Suprapubic skin (tissue), 4 donors: ENCODE measurements at regions not wholly inside any gene's neighbourhood (a gene's known extent, or its start where the extent isn't known, plus 50 kb on each side); places are given as distances from the start of the nearest gene placed in this dataset.

Experiments
- DNase-seq, 2 donors: peaks; one replicate each; pipeline ENCODE4 v3.0.0-alpha.2; 2019; ENCODE audit warnings: low spot score in 2 of 2
- H3K27ac ChIP-seq: fragments of 200-600 bp; sonication (generic); one replicate; pipeline ENCODE4 v1.5.1; 2019
- H3K27me3 ChIP-seq: fragments of 200-600 bp; sonication (generic); one replicate; pipeline ENCODE4 v1.5.1; 2019
- H3K36me3 ChIP-seq: fragments of 200-600 bp; sonication (generic); one replicate; pipeline ENCODE4 v1.5.1; 2019
- H3K4me1 ChIP-seq: fragments of 200-600 bp; sonication (generic); one replicate; pipeline ENCODE4 v1.5.1; 2019
- H3K4me3 ChIP-seq: fragments of 200-600 bp; sonication (generic); one replicate; pipeline ENCODE4 v1.5.1; 2019; ENCODE audit warnings: mild to moderate bottlenecking
- H3K9me3 ChIP-seq: fragments of 200-600 bp; sonication (generic); one replicate; pipeline ENCODE4 v1.5.1; 2019
- CTCF ChIP-seq, 2 donors: fragments of 200-600 bp in 1 of 2; fragments of 450-650 bp in 1 of 2; sonication (generic) in 1 of 2; IDR thresholded peaks; one replicate each; pipeline ENCODE4 v1.5.1; 2016 to 2019; ENCODE audit warnings: antibody characterized with exemption in 2 of 2, mild to moderate bottlenecking in 1 of 2, moderate library complexity in 1 of 2
- EP300 ChIP-seq: sonication (generic); formaldehyde crosslinking; IDR thresholded peaks from one replicate; pipeline ENCODE4 v1.6.1; 2017; ENCODE audit warnings: antibody characterized with exemption
- POLR2A ChIP-seq, 2 donors: fragments of 450-650 bp; IDR thresholded peaks; one replicate each; pipeline ENCODE4 v1.6.1; 2017; ENCODE audit warnings: antibody characterized with exemption in 2 of 2, mild to moderate bottlenecking in 2 of 2, moderate library complexity in 2 of 2
- POLR2AphosphoS5 ChIP-seq, 3 donors: sonication (generic); formaldehyde crosslinking; IDR thresholded peaks; one replicate each; pipeline ENCODE4 v1.6.1; 2017; ENCODE audit warnings: antibody characterized with exemption in 3 of 3
- WGBS: methylation state at CpG from one replicate; pipeline ENCODE4 v1.1.5; 2018; 5-methylcytosine and 5-hydroxymethylcytosine counted together

GRCh38 chr16:26909623-26910022 is 157.1 kb upstream of the C16orf82 start:
- Histone ChIP-seq H3K9me3 (no peaks in the 10 kb centered on the region), H3K4me3 (no peak overlapping the region), H3K27me3 (no peaks in the 10 kb centered on the region), H3K27ac (no peak overlapping the region), H3K36me3 (no peaks in the 10 kb centered on the region), H3K4me1 (no peaks in the 10 kb centered on the region)
- 58% methylated on average over 4 of the region's 4 CpGs for WGBS
- no peak for DNase-seq
- TF ChIP-seq CTCF (IDR thresholded peaks at IDR 0.05) (no peak), EP300 (no peak), POLR2A (IDR thresholded peaks at IDR 0.05) (no peak), POLR2AphosphoS5 (IDR thresholded peaks at IDR 0.05) (no peak)

- Histone ChIP-seq H3K27ac (no peak overlapping the region), H3K9me3 (no peaks in the 10 kb centered on the region), H3K4me1 (no peaks in the 10 kb centered on the region), H3K4me3 (no peak overlapping the region), H3K27me3 (no peaks in the 10 kb centered on the region), H3K36me3 (no peaks in the 10 kb centered on the region)
- no peak for DNase-seq
- no peak for TF ChIP-seq EP300
- WGBS = 70% methylated on average over 2 of the region's 2 CpGs
Measured at GRCh38 chr16:26911436-26911835, 155.3 kb upstream of the C16orf82 start.

GRCh38 chr16:26913851-26914250 is 152.9 kb upstream of the C16orf82 start:
- Histone ChIP-seq H3K4me3 (no peak overlapping the region), H3K27me3 (no peaks in the 10 kb centered on the region), H3K4me1 (no peaks in the 10 kb centered on the region), H3K9me3 (no peaks in the 10 kb centered on the region), H3K36me3 (no peaks in the 10 kb centered on the region), H3K27ac (no peak overlapping the region)
- no peak for DNase-seq
- TF ChIP-seq POLR2AphosphoS5 (IDR thresholded peaks at IDR 0.05) (no peak), EP300 (no peak), CTCF (IDR thresholded peaks at IDR 0.05) (no peak), POLR2A (IDR thresholded peaks at IDR 0.05) (no peak)
- WGBS = 80% methylated on average over 6 of the region's 6 CpGs

- DNase-seq = no peak
- no peak overlapping the region for H3K27ac ChIP-seq
- H3K9me3 ChIP-seq = no peaks in the 10 kb centered on the region
- 85% methylated on average over 10 of the region's 10 CpGs for WGBS
- no peaks in the 10 kb centered on the region for H3K36me3 ChIP-seq
- no peaks in the 10 kb centered on the region for H3K4me1 ChIP-seq
- TF ChIP-seq POLR2AphosphoS5 (IDR thresholded peaks at IDR 0.05) (no peak), CTCF (IDR thresholded peaks at IDR 0.05) (no peak), POLR2A (IDR thresholded peaks at IDR 0.05) (no peak), EP300 (no peak)
- H3K27me3 ChIP-seq = no peaks in the 10 kb centered on the region
- H3K4me3 ChIP-seq = no peak overlapping the region
Measured at GRCh38 chr16:26930786-26931581, 135.7 kb upstream of the C16orf82 start.

GRCh38 chr16:26950636-26951035 is 116.1 kb upstream of the C16orf82 start:
- Histone ChIP-seq H3K4me1 (no peaks in the 10 kb centered on the region), H3K27ac (no peak overlapping the region), H3K4me3 (no peak overlapping the region), H3K36me3 (no peaks in the 10 kb centered on the region), H3K27me3 (peaks cover 5% of the 10 kb centered on the region), H3K9me3 (no peaks in the 10 kb centered on the region)
- TF ChIP-seq EP300 (no peak), CTCF (IDR thresholded peaks at IDR 0.05) (no peak), POLR2A (IDR thresholded peaks at IDR 0.05) (no peak), POLR2AphosphoS5 (IDR thresholded peaks at IDR 0.05) (no peak)
- 65% methylated on average over 4 of the region's 4 CpGs for WGBS
- no peak for DNase-seq
